Upper lobe of left lung (tissue), 4 donors: ENCODE measurements at regions not wholly inside any gene's neighbourhood (a gene's known extent, or its start where the extent isn't known, plus 50 kb on each side); places are given as distances from the start of the nearest gene placed in this dataset.

Experiments
- CTCF ChIP-seq, 6 experiments: fragments of 450-650 bp in 4 of 6; fragments of 200-600 bp in 2 of 6; sonication (generic) in 2 of 6; IDR thresholded peaks; one replicate each; pipeline ENCODE4 v1.5.1; 2016 to 2019; ENCODE audit warnings: antibody characterized with exemption in 6 of 6
- POLR2A ChIP-seq, 4 donors: fragments of 450-650 bp; IDR thresholded peaks; one replicate each; pipeline ENCODE4 v1.5.1; 2016 to 2017; ENCODE audit warnings: antibody characterized with exemption in 4 of 4, mild to moderate bottlenecking in 2 of 4
- POLR2AphosphoS5 ChIP-seq, 2 donors: sonication (generic); formaldehyde crosslinking; IDR thresholded peaks; one replicate each; pipeline ENCODE4 v1.5.1; 2017; ENCODE audit warnings: antibody characterized with exemption in 2 of 2

DNA sequence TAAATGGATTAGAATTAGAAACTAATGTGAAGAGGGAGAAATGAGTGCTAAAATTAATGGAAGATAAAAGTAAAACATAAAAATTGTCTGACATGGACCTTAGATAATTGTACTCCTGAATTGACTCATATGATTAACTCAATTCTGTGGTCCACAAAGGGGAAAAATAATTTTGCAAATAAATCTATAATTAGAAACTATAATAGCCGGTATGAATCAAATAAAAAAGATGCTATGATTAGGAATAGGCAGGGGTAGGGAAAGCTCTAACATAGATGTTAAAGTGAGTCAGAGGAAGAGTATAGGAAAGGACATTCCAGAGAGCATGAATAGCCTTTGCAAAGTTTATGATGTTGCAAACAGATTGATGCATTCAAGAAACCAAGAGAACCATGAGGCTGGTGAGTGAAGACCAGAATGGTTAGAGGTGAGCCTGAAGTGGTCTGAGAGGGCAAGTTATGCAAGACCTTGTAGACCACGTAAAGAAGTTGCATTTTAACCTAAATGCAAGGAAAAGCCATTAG, 262.1 kb upstream of the CA10 start:
- no peak for TF ChIP-seq CTCF (IDR thresholded peaks at IDR 0.05)
- TF ChIP-seq POLR2AphosphoS5 (IDR thresholded peaks at IDR 0.05): no peak
- TF ChIP-seq POLR2A (IDR thresholded peaks at IDR 0.05): no peak
